HG02840 (cell line): ENCODE measurements at regions not wholly inside any gene's neighbourhood (a gene's known extent, or its start where the extent isn't known, plus 50 kb on each side); places are given as distances from the start of the nearest gene placed in this dataset.

ENCODE experiments used
- ATAC-seq: cut with Tn5 transposase; IDR thresholded peaks from one replicate; pipeline ENCODE4 v1.9.1; 2021; ENCODE audit warnings: mild to moderate bottlenecking, moderate library complexity, moderate number of reproducible peaks; ENCODE audit not compliant: unreplicated experiment, low FRiP score

GRCh38 chr4:32423267-32423666, 1703.1 kb downstream of the PCDH7 start:
- ATAC-seq = no peak

- ATAC-seq = no peak
Measured at GRCh38 chr4:32425243-32425642, 1705.1 kb downstream of the PCDH7 start.

GRCh38 chr4:32427566-32427965, 1707.4 kb downstream of the PCDH7 start:
- ATAC-seq = no peak

- ATAC-seq = no peak
Measured at GRCh38 chr4:32429151-32429550, 1709.0 kb downstream of the PCDH7 start.

GRCh38 chr4:32435308-32435707, 1715.1 kb downstream of the PCDH7 start:
- no peak for ATAC-seq

GRCh38 chr4:32436816-32437215, 1716.6 kb downstream of the PCDH7 start:
- ATAC-seq = no peak

GRCh38 chr4:32440391-32440790, 1720.2 kb downstream of the PCDH7 start:
- ATAC-seq = no peak

- no peak for ATAC-seq
Measured at GRCh38 chr4:32454482-32454881, 1734.3 kb downstream of the PCDH7 start.

- no peak for ATAC-seq
Measured at GRCh38 chr4:32455231-32455630, 1735.1 kb downstream of the PCDH7 start.

- ATAC-seq = no peak
Measured at GRCh38 chr4:32460972-32461371, 1740.8 kb downstream of the PCDH7 start.

- no peak for ATAC-seq
Measured at GRCh38 chr4:32462944-32463343, 1742.8 kb downstream of the PCDH7 start.

GRCh38 chr4:32470087-32470585, 1750.0 kb downstream of the PCDH7 start:
- ATAC-seq = no peak

GRCh38 chr4:32472918-32473317, 1752.7 kb downstream of the PCDH7 start:
- ATAC-seq = no peak

GRCh38 chr4:32475710-32476109, 1755.5 kb downstream of the PCDH7 start:
- no peak for ATAC-seq

GRCh38 chr4:32477518-32477917, 1757.3 kb downstream of the PCDH7 start:
- ATAC-seq = no peak

GRCh38 chr4:32485956-32486355, 1765.8 kb downstream of the PCDH7 start:
- ATAC-seq = no peak

- no peak for ATAC-seq
Measured at GRCh38 chr4:32488690-32489089, 1768.5 kb downstream of the PCDH7 start.

GRCh38 chr4:32499171-32499570, 1779.0 kb downstream of the PCDH7 start:
- ATAC-seq = no peak

- ATAC-seq = no peak
Measured at GRCh38 chr4:32503241-32503640, 1783.1 kb downstream of the PCDH7 start.

- no peak for ATAC-seq
Measured at GRCh38 chr4:32506067-32506466, 1785.9 kb downstream of the PCDH7 start.

GRCh38 chr4:32519060-32519459, 1798.9 kb downstream of the PCDH7 start:
- no peak for ATAC-seq

- no peak for ATAC-seq
Measured at GRCh38 chr4:32525420-32525819, 1805.3 kb downstream of the PCDH7 start.

GRCh38 chr4:32544846-32545245, 1824.7 kb downstream of the PCDH7 start:
- no peak for ATAC-seq
